Activated CD8-positive, alpha-beta T cell treated with anti-CD3 and anti-CD28 coated beads, Interleukin-2, amount 10 ng/mL, durations not matched to agents 7 days and 5 days (primary cell): ENCODE measurements at regions not wholly inside any gene's neighbourhood (a gene's known extent, or its start where the extent isn't known, plus 50 kb on each side); places are given as distances from the start of the nearest gene placed in this dataset.
"Not testable (repeated sequence)": the region's sequence is repeated elsewhere in the genome, so short reads cannot be mapped to it uniquely, and the experiment has no call there.

ENCODE experiments used
- ATAC-seq: fragments of 150-1000 bp; cut with Tn5 transposase; one replicate; pipeline ENCODE4 v1.10.0; 2021; ENCODE audit warnings: moderate library complexity
- CTCF ChIA-PET: fragments of 350-600 bp; sonication (Branson Sonifier 250); formaldehyde crosslinking; loops from one replicate; lab custom pipeline; 2021; ENCODE audit warnings: antibody characterized with exemption; lab: Charles Lee
- POLR2A ChIA-PET: fragments of 350-600 bp; sonication (Branson Sonifier 250); formaldehyde crosslinking; loops from one replicate; lab custom pipeline; 2021; ENCODE audit warnings: antibody characterized with exemption; lab: Charles Lee
- DNase-seq: peaks from one replicate; pipeline ENCODE4 v3.0.0-alpha.2; 2020
- H3K27ac Mint-ChIP-seq: one replicate; pipeline ENCODE4 v1.8.0; 2021; ENCODE audit warnings: mild to moderate bottlenecking, mixed read lengths
- H3K27me3 Mint-ChIP-seq: one replicate; pipeline ENCODE4 v1.8.0; 2021; ENCODE audit warnings: low read depth, mixed read lengths
- H3K36me3 Mint-ChIP-seq: one replicate; pipeline ENCODE4 v1.8.0; 2021; ENCODE audit warnings: low read depth, mixed read lengths
- H3K4me1 Mint-ChIP-seq: one replicate; pipeline ENCODE4 v1.8.0; 2021; ENCODE audit warnings: low read depth, mixed read lengths
- H3K4me3 Mint-ChIP-seq: one replicate; pipeline ENCODE4 v1.8.0; 2021; ENCODE audit warnings: mild to moderate bottlenecking, mixed read lengths
- H3K9me3 Mint-ChIP-seq: one replicate; pipeline ENCODE4 v1.8.0; 2022; ENCODE audit warnings: mixed read lengths; ENCODE audit not compliant: insufficient read depth

DNA sequence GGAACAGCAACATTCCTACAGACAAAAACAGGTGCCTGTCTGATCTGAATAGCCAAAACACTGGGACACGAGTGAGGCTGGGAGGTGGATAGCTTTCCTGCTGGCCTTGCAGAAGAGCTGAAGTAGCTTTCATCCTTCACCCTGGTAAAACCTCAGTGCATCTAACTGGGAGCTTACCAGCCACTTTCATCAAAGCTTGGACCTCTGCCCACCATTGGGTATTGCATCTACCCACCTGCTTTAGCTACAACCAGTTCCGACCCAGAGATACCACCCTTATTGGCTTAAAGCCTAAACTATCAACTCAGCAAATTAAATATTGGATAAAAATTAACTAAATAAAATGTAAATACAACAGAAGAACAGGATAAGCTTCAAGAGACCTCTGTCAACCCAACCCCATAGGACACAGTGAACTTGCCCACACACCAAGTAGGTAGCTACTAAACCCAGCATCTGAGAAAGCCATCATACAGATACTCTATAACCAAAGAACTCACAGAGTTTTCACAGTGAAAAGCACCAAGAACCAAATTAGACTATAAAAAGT lies 866.3 kb downstream of the FSCB start:
- no peaks in the 10 kb centered on the region for H3K4me1 Mint-ChIP-seq
- ChIA-PET CTCF (no interaction called here), POLR2A (no interaction called here)
- no peak overlapping the region for H3K27ac Mint-ChIP-seq
- no peak overlapping the region for H3K4me3 Mint-ChIP-seq
- H3K27me3 Mint-ChIP-seq = no peaks in the 10 kb centered on the region
- ATAC-seq (no peak), DNase-seq (no peak)
- peaks cover 12% of the 10 kb centered on the region for H3K9me3 Mint-ChIP-seq
- no peaks in the 10 kb centered on the region for H3K36me3 Mint-ChIP-seq

GRCh38 chr14:43625294-43625693 lies 881.8 kb downstream of the FSCB start:
- Mint-ChIP-seq H3K27me3 (no peaks in the 10 kb centered on the region), H3K36me3 (no peaks in the 10 kb centered on the region), H3K9me3 (peaks cover 5% of the 10 kb centered on the region), H3K4me3 (no peak overlapping the region), H3K27ac (no peak overlapping the region), H3K4me1 (no peaks in the 10 kb centered on the region)
- CTCF ChIA-PET = no interaction called here
- DNase-seq = no peak
- ATAC-seq = no peak
- POLR2A ChIA-PET = no interaction called here

DNA sequence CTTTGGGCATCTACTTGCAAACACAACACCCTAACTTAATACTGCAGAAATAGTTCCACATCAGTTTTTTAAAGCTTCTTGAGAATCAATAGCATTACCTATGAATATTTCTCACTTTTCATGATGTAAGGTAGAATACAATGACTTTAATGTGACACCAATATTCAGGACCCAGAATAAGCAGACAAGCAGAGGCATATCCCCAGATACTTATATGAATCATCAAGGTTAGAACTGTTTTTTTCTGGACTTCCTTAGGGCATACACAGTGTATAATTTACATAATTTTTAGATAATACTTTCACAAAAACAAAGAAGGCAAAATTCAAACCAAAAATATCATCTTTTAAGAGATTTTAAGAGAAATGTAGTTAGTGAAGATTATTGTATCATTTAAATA lies 885.8 kb downstream of the FSCB start:
- no peak overlapping the region for H3K27ac Mint-ChIP-seq
- H3K36me3 Mint-ChIP-seq = no peaks in the 10 kb centered on the region
- no peaks in the 10 kb centered on the region for H3K4me1 Mint-ChIP-seq
- DNase-seq = no peak
- CTCF ChIA-PET = no interaction called here
- no peak overlapping the region for H3K4me3 Mint-ChIP-seq
- peaks cover 12% of the 10 kb centered on the region for H3K9me3 Mint-ChIP-seq
- POLR2A ChIA-PET = no interaction called here
- no peaks in the 10 kb centered on the region for H3K27me3 Mint-ChIP-seq
- ATAC-seq = no peak

- H3K4me1 Mint-ChIP-seq = no peaks in the 10 kb centered on the region
These were observed 911.8 kb downstream of the FSCB start for GRCh38 chr14:43595096-43595772.

DNA sequence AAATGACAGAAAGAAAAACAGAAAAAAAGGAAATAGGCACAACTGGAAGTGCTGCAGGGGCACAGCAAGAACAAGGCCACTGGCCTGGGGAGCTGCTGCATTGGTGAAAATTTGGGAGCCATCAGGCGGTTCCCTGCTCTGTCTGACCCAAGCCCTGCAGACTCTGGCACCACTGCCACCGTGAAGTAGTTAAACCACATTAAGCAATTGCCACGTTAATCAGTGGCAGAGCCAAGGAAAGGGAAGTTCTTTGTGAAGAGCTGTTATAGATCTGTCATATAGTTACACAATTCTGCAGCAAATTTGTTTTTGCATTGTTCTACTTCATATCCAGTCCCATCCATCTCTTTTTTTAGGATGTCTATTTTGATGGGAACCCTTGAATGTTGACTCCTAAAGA lies 915.3 kb downstream of the FSCB start:
- Mint-ChIP-seq H3K27ac (no peak overlapping the region), H3K4me1 (no peaks in the 10 kb centered on the region), H3K36me3 (no peaks in the 10 kb centered on the region), H3K4me3 (no peak overlapping the region), H3K27me3 (no peaks in the 10 kb centered on the region), H3K9me3 (no peaks in the 10 kb centered on the region)
- no peak for ATAC-seq
- CTCF ChIA-PET = no interaction called here
- POLR2A ChIA-PET = no interaction called here
- DNase-seq = no peak

More at GRCh38 chr14:43595096-43595772, 911.8 kb downstream of the FSCB start:
- no peak for ATAC-seq
- Mint-ChIP-seq H3K36me3 (no peaks in the 10 kb centered on the region), H3K27me3 (no peaks in the 10 kb centered on the region), H3K27ac (no peak overlapping the region), H3K9me3 (peaks cover 5% of the 10 kb centered on the region), H3K4me3 (no peak overlapping the region)
- CTCF ChIA-PET = no interaction called here
- no peak for DNase-seq
- POLR2A ChIA-PET = no interaction called here

DNA sequence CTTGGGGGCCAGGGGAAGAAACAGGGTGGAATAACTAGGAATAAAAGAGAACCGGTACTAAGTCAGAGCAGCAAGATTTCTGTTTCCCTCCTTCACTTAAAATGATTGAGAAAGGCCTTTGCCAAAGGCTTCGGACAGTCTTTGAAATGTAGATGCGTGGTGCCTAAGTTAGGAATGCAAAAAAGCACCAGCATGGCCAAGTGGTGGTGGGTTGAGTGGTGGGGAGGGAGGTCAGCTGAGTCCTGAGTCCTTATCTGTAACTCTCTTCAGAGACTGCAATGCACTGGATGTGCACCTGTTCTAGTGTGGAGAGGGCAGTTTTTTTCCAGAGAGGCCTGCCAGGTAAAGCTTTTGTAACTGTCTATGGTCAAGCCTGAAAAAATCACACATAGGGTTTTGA lies 919.9 kb downstream of the FSCB start:
- no peak for DNase-seq
- ChIA-PET POLR2A (no interaction called here), CTCF (no interaction called here)
- H3K9me3 Mint-ChIP-seq = no peaks in the 10 kb centered on the region
- no peaks in the 10 kb centered on the region for H3K27me3 Mint-ChIP-seq
- H3K36me3 Mint-ChIP-seq = no peaks in the 10 kb centered on the region
- H3K4me3 Mint-ChIP-seq = no peak overlapping the region
- no peaks in the 10 kb centered on the region for H3K4me1 Mint-ChIP-seq
- H3K27ac Mint-ChIP-seq = no peak overlapping the region
- no peak for ATAC-seq

DNA sequence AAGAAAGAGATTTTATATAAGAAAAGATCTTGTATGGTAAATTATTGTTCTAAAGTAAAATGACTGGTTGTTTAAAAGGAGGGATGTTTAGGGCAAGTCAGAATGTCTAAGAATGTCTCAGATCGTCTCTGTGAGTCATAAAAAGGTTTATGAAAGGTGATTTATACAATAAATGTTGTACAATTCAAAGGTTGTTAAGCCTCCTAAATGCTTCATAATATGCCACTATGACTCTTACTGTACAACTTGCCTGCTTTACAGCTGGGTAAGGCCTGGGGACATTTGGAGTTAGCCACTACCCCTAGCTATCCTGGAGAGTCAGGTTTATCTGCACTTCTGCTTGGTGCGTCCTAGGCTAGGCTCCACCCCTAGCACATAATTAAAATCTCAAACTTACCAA lies 927.4 kb downstream of the FSCB start:
- no peak for ATAC-seq
- ChIA-PET POLR2A (no interaction called here), CTCF (no interaction called here)
- H3K4me3 Mint-ChIP-seq = no peak overlapping the region
- H3K36me3 Mint-ChIP-seq = no peaks in the 10 kb centered on the region
- no peaks in the 10 kb centered on the region for H3K4me1 Mint-ChIP-seq
- H3K9me3 Mint-ChIP-seq = peaks cover 7% of the 10 kb centered on the region
- no peak overlapping the region for H3K27ac Mint-ChIP-seq
- DNase-seq = no peak
- no peaks in the 10 kb centered on the region for H3K27me3 Mint-ChIP-seq

GRCh38 chr14:43568022-43568421 lies 939.1 kb downstream of the FSCB start:
- no peak for ATAC-seq
- Mint-ChIP-seq H3K4me1 (no peaks in the 10 kb centered on the region), H3K4me3 (no peak overlapping the region), H3K36me3 (no peaks in the 10 kb centered on the region), H3K27ac (no peak overlapping the region), H3K9me3 (no peaks in the 10 kb centered on the region), H3K27me3 (no peaks in the 10 kb centered on the region)
- DNase-seq = no peak
- POLR2A ChIA-PET = no interaction called here
- CTCF ChIA-PET = no interaction called here

DNA sequence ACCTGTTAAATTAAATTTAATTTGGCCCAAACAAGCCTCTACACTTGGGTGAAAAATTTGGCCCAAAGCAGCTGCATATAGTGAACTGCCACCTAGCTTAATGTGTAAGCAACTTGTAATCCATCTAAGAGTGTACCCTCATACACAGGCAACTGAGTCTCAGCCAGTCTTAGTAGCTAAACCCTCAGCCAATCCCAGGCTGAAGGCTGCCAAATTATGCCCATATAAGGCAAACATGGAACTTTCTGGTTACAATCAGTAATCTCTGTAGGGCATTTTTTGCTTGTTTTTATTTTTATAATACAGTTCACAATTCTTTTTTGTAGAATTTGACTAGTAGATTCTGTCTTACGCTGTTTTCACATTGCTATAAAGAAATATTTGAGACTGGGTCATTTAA lies 958.7 kb downstream of the FSCB start:
- Mint-ChIP-seq H3K27ac (no peak overlapping the region), H3K4me3 (no peak overlapping the region), H3K4me1 (no peaks in the 10 kb centered on the region), H3K36me3 (no peaks in the 10 kb centered on the region), H3K9me3 (no peaks in the 10 kb centered on the region), H3K27me3 (no peaks in the 10 kb centered on the region)
- no peak for DNase-seq
- no peak for ATAC-seq
- CTCF ChIA-PET = no interaction called here
- POLR2A ChIA-PET = no interaction called here

DNA sequence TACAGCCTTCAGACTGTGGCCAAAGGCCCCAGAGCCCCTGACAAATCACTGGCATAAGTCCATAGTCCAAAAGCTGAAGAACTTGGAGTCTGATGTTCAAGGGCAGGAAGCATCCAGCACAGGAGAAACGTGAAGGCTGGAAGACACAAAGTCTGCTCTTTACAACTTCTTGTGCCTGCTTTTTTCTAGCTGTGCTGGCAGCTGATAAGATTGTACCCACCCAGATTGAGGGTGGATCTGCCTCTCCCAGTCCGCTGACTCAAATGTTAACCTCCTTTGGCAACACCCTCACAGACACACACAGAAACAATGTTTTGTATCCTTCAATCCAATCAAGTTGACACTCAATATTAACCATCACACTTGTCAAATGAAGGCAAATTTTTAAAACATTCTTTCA lies 959.5 kb downstream of the FSCB start:
- ATAC-seq, H3K27ac Mint-ChIP-seq, H3K9me3 Mint-ChIP-seq, H3K4me1 Mint-ChIP-seq, CTCF ChIA-PET, H3K36me3 Mint-ChIP-seq, H3K4me3 Mint-ChIP-seq, H3K27me3 Mint-ChIP-seq, DNase-seq, POLR2A ChIA-PET: not testable (repeated sequence)

DNA sequence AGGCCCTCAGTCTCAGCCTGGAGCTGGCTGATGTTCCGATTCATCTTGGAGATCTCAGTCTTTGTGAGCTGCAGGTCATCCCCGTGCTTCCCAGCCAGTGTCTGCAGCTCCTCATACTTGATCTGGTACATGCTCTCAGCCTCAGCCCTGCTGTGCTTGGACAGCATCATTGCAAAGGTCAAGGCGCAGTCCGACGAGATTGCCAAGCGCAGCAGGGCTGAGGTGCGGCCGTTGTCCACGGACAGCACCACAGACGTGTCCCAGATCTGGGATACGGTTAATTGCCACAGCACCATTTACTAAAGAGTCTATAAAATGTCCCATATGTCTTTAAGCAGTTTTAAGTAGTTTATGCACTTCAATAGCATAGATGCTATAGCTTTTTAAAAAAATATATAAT lies 965.7 kb downstream of the FSCB start:
- H3K27me3 Mint-ChIP-seq = no peaks in the 10 kb centered on the region
- no peak overlapping the region for H3K27ac Mint-ChIP-seq
- ATAC-seq (no peak), DNase-seq (no peak)
- H3K4me3 Mint-ChIP-seq = no peak overlapping the region
- CTCF ChIA-PET = no interaction called here
- H3K36me3 Mint-ChIP-seq = no peaks in the 10 kb centered on the region
- H3K4me1 Mint-ChIP-seq = no peaks in the 10 kb centered on the region
- H3K9me3 Mint-ChIP-seq = peaks cover 7% of the 10 kb centered on the region
- POLR2A ChIA-PET = no interaction called here

GRCh38 chr14:43540948-43541347 lies 966.1 kb downstream of the FSCB start:
- ChIA-PET POLR2A (no interaction called here), CTCF (no interaction called here)
- H3K9me3 Mint-ChIP-seq = peaks cover 7% of the 10 kb centered on the region
- H3K4me1 Mint-ChIP-seq = no peaks in the 10 kb centered on the region
- ATAC-seq = no peak
- H3K4me3 Mint-ChIP-seq = no peak overlapping the region
- no peak for DNase-seq
- H3K27me3 Mint-ChIP-seq = no peaks in the 10 kb centered on the region
- H3K27ac Mint-ChIP-seq = no peak overlapping the region
- no peaks in the 10 kb centered on the region for H3K36me3 Mint-ChIP-seq

GRCh38 chr14:43539210-43539609 lies 967.9 kb downstream of the FSCB start:
- peaks cover 17% of the 10 kb centered on the region for H3K9me3 Mint-ChIP-seq
- no peaks in the 10 kb centered on the region for H3K4me1 Mint-ChIP-seq
- ChIA-PET CTCF (no interaction called here), POLR2A (no interaction called here)
- no peaks in the 10 kb centered on the region for H3K27me3 Mint-ChIP-seq
- H3K27ac Mint-ChIP-seq = no peak overlapping the region
- DNase-seq = no peak
- ATAC-seq = no peak
- H3K36me3 Mint-ChIP-seq = no peaks in the 10 kb centered on the region
- H3K4me3 Mint-ChIP-seq = no peak overlapping the region
